RWPE2 (cell line): ENCODE measurements at regions not wholly inside any gene's neighbourhood (a gene's known extent, or its start where the extent isn't known, plus 50 kb on each side); places are given as distances from the start of the nearest gene placed in this dataset.
"Not testable (repeated sequence)": the region's sequence is repeated elsewhere in the genome, so short reads cannot be mapped to it uniquely, and the experiment has no call there.

Source experiments
- ATAC-seq: fragments of 200-7000 bp; cut with Tn5 transposase; 3 replicates; pipeline ENCODE4 v1.9.1; 2021; ENCODE audit warnings: low read depth
- DNase-seq: peaks from one replicate; pipeline ENCODE4 v3.0.0-alpha.2; 2020; ENCODE audit warnings: low spot score
- H3K27ac ChIP-seq: fragments of 450-650 bp; 2 replicates; pipeline ENCODE4 v1.5.1; 2017; ENCODE audit warnings: mild to moderate bottlenecking; ENCODE audit not compliant: poor library complexity, severe bottlenecking
- H3K27me3 ChIP-seq: fragments of 250-450 bp; sonication (Bioruptor Pico); 2 replicates; pipeline ENCODE4 v1.5.1; 2021; ENCODE audit warnings: mild to moderate bottlenecking, moderate library complexity; ENCODE audit not compliant: insufficient read depth, poor library complexity, severe bottlenecking
- H3K36me3 ChIP-seq: fragments of 250-450 bp; sonication (Bioruptor Pico); 2 replicates; pipeline ENCODE4 v1.5.1; 2020; ENCODE audit warnings: low read depth, mild to moderate bottlenecking, moderate library complexity
- H3K4me1 ChIP-seq: fragments of 250-450 bp; sonication (Bioruptor Pico); 2 replicates; pipeline ENCODE4 v1.5.1; 2021; ENCODE audit warnings: mild to moderate bottlenecking, moderate library complexity; ENCODE audit not compliant: insufficient read depth, poor library complexity, severe bottlenecking
- H3K4me3 ChIP-seq: fragments of 250-450 bp; sonication (Bioruptor Pico); 2 replicates; pipeline ENCODE4 v1.5.1; 2021; ENCODE audit warnings: mild to moderate bottlenecking, moderate library complexity; ENCODE audit not compliant: severe bottlenecking
- H3K9me3 ChIP-seq: fragments of 250-450 bp; sonication (Bioruptor Pico); 2 replicates; pipeline ENCODE4 v1.5.1; 2021; ENCODE audit warnings: mild to moderate bottlenecking, moderate library complexity; ENCODE audit not compliant: severe bottlenecking
- TF ChIP-seq, protein P1 (sequence below): fragments of 450-650 bp; IDR thresholded peaks from one replicate; pipeline ENCODE4 v1.5.1; 2017; ENCODE audit warnings: mild to moderate bottlenecking, moderate library complexity; ENCODE audit not compliant: poor library complexity, severe bottlenecking

DNA sequence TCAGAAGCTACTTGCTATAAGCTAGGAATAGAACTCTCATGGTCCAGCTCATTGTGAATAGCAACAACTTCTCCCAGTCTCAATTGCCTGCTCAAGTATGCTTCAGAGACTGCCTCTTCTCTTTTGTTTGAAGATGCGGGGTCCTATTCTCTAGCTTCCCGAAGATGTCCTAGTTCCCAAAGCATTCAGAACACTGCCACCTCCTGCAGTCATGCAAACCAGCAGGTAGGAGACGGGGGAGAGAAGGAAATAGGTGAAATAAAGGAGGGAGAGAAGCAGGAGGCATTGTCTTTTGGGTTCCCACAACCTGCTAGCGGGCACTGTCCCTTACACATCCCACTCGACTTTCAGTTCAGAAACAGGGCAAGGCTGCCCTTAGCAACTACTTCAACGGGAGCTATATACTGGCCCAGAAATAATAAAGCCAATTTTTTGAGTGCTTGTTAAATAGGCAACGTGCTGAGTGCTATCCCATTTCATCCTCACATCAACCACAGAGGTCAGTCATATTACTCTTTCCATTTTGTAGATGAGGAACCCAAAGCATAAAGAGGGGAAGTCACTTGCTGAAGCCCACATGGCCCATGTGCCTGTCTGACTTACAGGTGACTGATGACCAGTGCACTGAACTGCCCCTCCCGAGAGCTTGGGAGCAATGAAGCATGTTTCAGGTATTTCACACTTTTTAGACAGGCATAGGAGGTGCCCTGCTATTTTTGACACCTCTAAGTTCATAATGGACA, 61.9 kb upstream of the ATXN1 start:
- no peaks in the 10 kb centered on the region for H3K9me3 ChIP-seq
- H3K4me1 ChIP-seq = peaks cover 5% of the 10 kb centered on the region
- no peak overlapping the region for H3K27ac ChIP-seq
- no peaks in the 10 kb centered on the region for H3K27me3 ChIP-seq
- H3K4me3 ChIP-seq = no peak overlapping the region
- DNase-seq = no peak
- TF ChIP-seq, protein P1, sequence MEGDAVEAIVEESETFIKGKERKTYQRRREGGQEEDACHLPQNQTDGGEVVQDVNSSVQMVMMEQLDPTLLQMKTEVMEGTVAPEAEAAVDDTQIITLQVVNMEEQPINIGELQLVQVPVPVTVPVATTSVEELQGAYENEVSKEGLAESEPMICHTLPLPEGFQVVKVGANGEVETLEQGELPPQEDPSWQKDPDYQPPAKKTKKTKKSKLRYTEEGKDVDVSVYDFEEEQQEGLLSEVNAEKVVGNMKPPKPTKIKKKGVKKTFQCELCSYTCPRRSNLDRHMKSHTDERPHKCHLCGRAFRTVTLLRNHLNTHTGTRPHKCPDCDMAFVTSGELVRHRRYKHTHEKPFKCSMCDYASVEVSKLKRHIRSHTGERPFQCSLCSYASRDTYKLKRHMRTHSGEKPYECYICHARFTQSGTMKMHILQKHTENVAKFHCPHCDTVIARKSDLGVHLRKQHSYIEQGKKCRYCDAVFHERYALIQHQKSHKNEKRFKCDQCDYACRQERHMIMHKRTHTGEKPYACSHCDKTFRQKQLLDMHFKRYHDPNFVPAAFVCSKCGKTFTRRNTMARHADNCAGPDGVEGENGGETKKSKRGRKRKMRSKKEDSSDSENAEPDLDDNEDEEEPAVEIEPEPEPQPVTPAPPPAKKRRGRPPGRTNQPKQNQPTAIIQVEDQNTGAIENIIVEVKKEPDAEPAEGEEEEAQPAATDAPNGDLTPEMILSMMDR = no peak
- ATAC-seq = no peak
- no peaks in the 10 kb centered on the region for H3K36me3 ChIP-seq

DNA sequence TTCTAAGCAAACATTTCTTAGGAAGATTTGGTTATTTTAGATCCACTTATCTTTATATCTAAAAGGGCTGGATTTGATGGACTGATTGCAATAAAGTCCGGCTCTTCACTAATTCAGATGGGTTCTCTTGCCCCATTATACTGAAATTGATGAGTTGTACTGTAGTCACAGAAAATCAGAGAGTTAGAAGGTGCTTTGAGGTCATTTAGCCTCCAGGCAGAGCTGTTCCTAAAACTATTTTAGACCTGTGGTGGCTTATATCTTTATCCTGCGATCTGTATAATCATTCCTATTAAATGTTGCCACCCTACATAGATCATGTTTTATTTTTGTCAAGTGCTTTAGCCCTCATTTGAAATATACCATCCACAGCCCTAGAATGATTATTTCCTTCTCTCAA, 61.3 kb upstream of the ATXN1 start:
- no peaks in the 10 kb centered on the region for H3K9me3 ChIP-seq
- DNase-seq (no peak), ATAC-seq (peak; percentile 80)
- no peak overlapping the region for H3K27ac ChIP-seq
- TF ChIP-seq, protein P1 = no peak
- H3K4me1 ChIP-seq = peaks cover 5% of the 10 kb centered on the region
- no peak overlapping the region for H3K4me3 ChIP-seq
- no peaks in the 10 kb centered on the region for H3K36me3 ChIP-seq
- H3K27me3 ChIP-seq = no peaks in the 10 kb centered on the region

DNA sequence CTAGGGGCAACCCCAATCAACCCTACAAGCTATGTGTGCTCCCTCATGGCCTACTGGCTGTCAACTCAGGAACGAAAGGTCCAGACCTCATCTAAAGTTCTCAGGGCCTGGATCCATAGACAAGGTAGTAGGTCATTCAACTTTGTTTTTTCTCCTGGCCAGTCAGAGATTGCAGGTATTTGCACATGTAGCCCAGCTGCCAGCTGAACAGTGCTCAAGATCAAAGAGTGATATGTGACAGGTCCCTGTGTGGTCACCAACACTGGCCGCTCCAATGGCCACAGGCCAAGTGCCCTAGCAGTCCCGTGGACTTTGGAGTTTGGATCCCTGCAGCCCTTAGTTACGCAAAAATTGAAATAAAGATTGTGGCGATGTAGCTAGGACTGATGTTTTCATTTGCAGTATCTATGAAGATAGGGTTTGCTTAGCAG, 60.6 kb upstream of the ATXN1 start:
- ATAC-seq (no peak), DNase-seq (no peak)
- TF ChIP-seq, protein P1 = no peak
- peaks cover 2% of the 10 kb centered on the region for H3K9me3 ChIP-seq
- H3K27ac ChIP-seq = no peak overlapping the region
- peaks cover 5% of the 10 kb centered on the region for H3K4me1 ChIP-seq
- H3K4me3 ChIP-seq = no peak overlapping the region
- no peaks in the 10 kb centered on the region for H3K27me3 ChIP-seq
- H3K36me3 ChIP-seq = no peaks in the 10 kb centered on the region

DNA sequence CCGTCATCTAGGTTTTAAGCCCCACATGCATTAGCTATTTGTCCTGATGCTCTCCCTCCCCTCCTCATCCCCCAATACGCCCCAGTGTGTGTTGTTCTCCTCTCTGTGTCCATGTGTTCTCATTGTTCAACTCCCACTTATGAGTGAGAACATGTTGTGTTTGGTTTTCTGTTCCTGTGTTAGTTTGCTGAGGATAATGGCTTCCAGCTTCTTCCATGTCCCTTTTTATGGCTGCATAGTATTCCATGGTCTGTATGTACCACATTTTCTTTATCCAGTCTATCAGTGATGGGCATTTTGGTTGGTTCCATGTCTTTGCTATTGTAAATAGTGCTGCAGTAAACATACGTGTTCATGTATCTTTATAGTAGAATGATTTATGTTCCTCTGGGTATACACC, 59.0 kb upstream of the ATXN1 start:
- not testable (repeated sequence) for ATAC-seq, H3K9me3 ChIP-seq, H3K4me1 ChIP-seq, H3K4me3 ChIP-seq, H3K36me3 ChIP-seq, H3K27ac ChIP-seq, H3K27me3 ChIP-seq, DNase-seq

DNA sequence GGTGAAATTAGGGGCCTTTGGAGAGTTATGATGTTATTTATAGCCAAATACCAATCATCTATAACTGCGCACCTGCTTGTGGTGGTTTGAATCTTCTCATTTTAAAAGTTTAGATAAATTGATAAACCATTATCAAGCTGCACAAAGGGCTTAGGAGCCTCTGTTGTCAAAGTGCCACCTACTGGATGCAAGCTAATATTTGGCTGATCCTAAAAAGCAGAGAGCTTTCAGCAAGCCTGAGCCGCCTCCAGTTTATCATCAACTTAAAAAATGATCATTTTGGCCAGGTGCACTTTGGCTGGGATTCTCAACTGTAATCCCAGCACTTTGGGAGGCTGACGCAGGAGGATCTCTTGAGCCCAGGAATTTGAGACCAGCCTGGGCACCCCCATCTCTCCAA, 58.5 kb upstream of the ATXN1 start:
- no peak overlapping the region for H3K27ac ChIP-seq
- TF ChIP-seq, protein P1 = peak; percentile 64
- H3K27me3 ChIP-seq = no peaks in the 10 kb centered on the region
- DNase-seq = no peak
- H3K4me1 ChIP-seq = peaks cover 5% of the 10 kb centered on the region
- H3K9me3 ChIP-seq = peaks cover 2% of the 10 kb centered on the region
- ATAC-seq = peak; percentile 31; the same call in 1 of the 3 replicates
- no peak overlapping the region for H3K4me3 ChIP-seq
- no peaks in the 10 kb centered on the region for H3K36me3 ChIP-seq
